Neural progenitor cell (in vitro differentiated cells): ENCODE measurements at regions not wholly inside any gene's neighbourhood (a gene's known extent, or its start where the extent isn't known, plus 50 kb on each side); places are given as distances from the start of the nearest gene placed in this dataset.

Source experiments
- EZH2phosphoT487 ChIP-seq: fragments of 200-600 bp; sonication (generic); IDR thresholded peaks from 2 replicates; pipeline ENCODE4 v1.6.1; 2017; ENCODE audit warnings: antibody characterized with exemption
- TF ChIP-seq, protein P1 (sequence below): fragments of 200-600 bp; sonication (generic); IDR thresholded peaks from 2 replicates; pipeline ENCODE4 v1.5.1; 2017; ENCODE audit warnings: antibody characterized with exemption, mild to moderate bottlenecking

DNA sequence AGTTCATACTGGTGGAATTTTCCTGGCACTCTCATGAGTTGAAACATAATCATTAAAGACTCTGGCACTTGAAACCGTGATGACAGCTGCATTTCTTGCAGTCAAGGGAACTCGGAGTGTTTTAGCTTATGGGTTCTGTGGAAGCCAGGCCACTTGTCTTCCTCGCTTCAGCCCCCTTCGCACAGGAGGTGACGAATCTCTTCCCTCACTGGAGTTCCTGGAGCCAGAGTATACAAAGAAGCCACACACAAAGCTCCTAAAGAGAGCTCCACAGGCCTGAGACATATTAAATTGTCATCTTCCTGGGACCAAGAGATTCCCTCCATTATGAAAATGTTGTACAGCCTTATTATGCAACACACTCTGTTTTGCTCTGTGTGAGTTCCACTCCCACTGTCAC is 964.1 kb downstream of the TMEM121 start:
- TF ChIP-seq, protein P1, sequence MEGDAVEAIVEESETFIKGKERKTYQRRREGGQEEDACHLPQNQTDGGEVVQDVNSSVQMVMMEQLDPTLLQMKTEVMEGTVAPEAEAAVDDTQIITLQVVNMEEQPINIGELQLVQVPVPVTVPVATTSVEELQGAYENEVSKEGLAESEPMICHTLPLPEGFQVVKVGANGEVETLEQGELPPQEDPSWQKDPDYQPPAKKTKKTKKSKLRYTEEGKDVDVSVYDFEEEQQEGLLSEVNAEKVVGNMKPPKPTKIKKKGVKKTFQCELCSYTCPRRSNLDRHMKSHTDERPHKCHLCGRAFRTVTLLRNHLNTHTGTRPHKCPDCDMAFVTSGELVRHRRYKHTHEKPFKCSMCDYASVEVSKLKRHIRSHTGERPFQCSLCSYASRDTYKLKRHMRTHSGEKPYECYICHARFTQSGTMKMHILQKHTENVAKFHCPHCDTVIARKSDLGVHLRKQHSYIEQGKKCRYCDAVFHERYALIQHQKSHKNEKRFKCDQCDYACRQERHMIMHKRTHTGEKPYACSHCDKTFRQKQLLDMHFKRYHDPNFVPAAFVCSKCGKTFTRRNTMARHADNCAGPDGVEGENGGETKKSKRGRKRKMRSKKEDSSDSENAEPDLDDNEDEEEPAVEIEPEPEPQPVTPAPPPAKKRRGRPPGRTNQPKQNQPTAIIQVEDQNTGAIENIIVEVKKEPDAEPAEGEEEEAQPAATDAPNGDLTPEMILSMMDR, result no peak
- TF ChIP-seq EZH2phosphoT487, result no peak
